PC-9 (cell line): ENCODE measurements at regions not wholly inside any gene's neighbourhood (a gene's known extent, or its start where the extent isn't known, plus 50 kb on each side); places are given as distances from the start of the nearest gene placed in this dataset.

ENCODE experiments used
- BruUV-seq: library from RNA; stranded (reverse); fragments of 400-500 nt; replicated peaks from 2 replicates; lab custom pipeline; 2021; lab: Mats Ljungman, UMichigan
- CTCF ChIA-PET: fragments of 300-600 bp; sonication (Branson Sonifier 250); formaldehyde crosslinking; loops from one replicate; lab custom pipeline; 2022; ENCODE audit warnings: antibody characterized with exemption; lab: Charles Lee
- POLR2A ChIA-PET: fragments of 300-600 bp; sonication (Branson Sonifier 250); formaldehyde crosslinking; loops from one replicate; lab custom pipeline; 2022; ENCODE audit warnings: antibody characterized with exemption; ENCODE audit not compliant: unreplicated experiment; lab: Charles Lee
- DNase-seq, 2 experiments: peaks; one replicate each; pipeline versions ENCODE4 v3.0.0 to v3.0.0-alpha.2; 2015 to 2022; ENCODE audit warnings: mixed read lengths in 1 of 2
- H2AFZ ChIP-seq: fragments of 200-600 bp; sonication (generic); 2 replicates; pipeline ENCODE4 v1.8.1; 2017; ENCODE audit warnings: antibody characterized with exemption
- H3F3A ChIP-seq: fragments of 200-600 bp; sonication (generic); 2 replicates; pipeline ENCODE4 v1.8.1; 2017; ENCODE audit warnings: antibody characterized with exemption, mild to moderate bottlenecking, low read depth; ENCODE audit not compliant: insufficient read depth
- H3K27ac ChIP-seq: fragments of 200-600 bp; sonication (generic); 2 replicates; pipeline ENCODE4 v1.6.1; 2016; ENCODE audit warnings: mixed run types
- H3K27me3 ChIP-seq: fragments of 200-600 bp; sonication (generic); 2 replicates; pipeline ENCODE4 v1.6.1; 2016; ENCODE audit warnings: low read depth, mixed run types; ENCODE audit not compliant: insufficient read depth
- H3K36me3 ChIP-seq: fragments of 200-600 bp; sonication (generic); 2 replicates; pipeline ENCODE4 v1.6.1; 2016; ENCODE audit warnings: low read depth, mixed run types
- H3K4me1 ChIP-seq: fragments of 200-600 bp; sonication (generic); replicated peaks from 2 replicates; pipeline ENCODE4 v1.6.1; 2016; ENCODE audit warnings: mixed run types; ENCODE audit not compliant: insufficient read depth
- H3K4me2 ChIP-seq: fragments of 200-600 bp; sonication (generic); 2 replicates; pipeline ENCODE4 v1.6.1; 2017; ENCODE audit warnings: mixed run types
- H3K4me3 ChIP-seq: fragments of 200-600 bp; sonication (generic); 2 replicates; pipeline ENCODE4 v1.6.1; 2016; ENCODE audit warnings: mixed run types
- H3K79me2 ChIP-seq: fragments of 200-600 bp; sonication (generic); 2 replicates; pipeline ENCODE4 v1.6.1; 2017; ENCODE audit warnings: low read depth, mixed run types
- H3K9me2 ChIP-seq: fragments of 200-600 bp; sonication (generic); 2 replicates; pipeline ENCODE4 v1.8.1; 2017; ENCODE audit warnings: mild to moderate bottlenecking; ENCODE audit not compliant: insufficient read depth
- H3K9me3 ChIP-seq: fragments of 200-600 bp; sonication (generic); 2 replicates; pipeline ENCODE4 v1.8.1; 2016; ENCODE audit warnings: low read depth; ENCODE audit not compliant: insufficient read depth
- H4K20me1 ChIP-seq: fragments of 200-600 bp; sonication (generic); 2 replicates; pipeline ENCODE4 v1.8.1; 2017; ENCODE audit not compliant: insufficient read depth
- EZH2 ChIP-seq: fragments of 200-600 bp; sonication (generic); IDR thresholded peaks from 2 replicates; pipeline ENCODE4 v1.8.0; 2017; ENCODE audit warnings: antibody characterized with exemption, low read depth
- intact Hi-C: fragments of 100-400 bp; cut with micrococcal nuclease; formaldehyde crosslinking; loops from one replicate; pipeline ENCODE4 v1.10.0; 2022; ENCODE audit not compliant: unreplicated experiment
- TF ChIP-seq, protein P1 (sequence below): fragments of 200-600 bp; sonication (generic); conservative IDR thresholded peaks from 2 replicates; pipeline ENCODE4 v1.6.1; 2017; ENCODE audit warnings: mixed run types, antibody characterized with exemption, mild to moderate bottlenecking, moderate library complexity

DNA sequence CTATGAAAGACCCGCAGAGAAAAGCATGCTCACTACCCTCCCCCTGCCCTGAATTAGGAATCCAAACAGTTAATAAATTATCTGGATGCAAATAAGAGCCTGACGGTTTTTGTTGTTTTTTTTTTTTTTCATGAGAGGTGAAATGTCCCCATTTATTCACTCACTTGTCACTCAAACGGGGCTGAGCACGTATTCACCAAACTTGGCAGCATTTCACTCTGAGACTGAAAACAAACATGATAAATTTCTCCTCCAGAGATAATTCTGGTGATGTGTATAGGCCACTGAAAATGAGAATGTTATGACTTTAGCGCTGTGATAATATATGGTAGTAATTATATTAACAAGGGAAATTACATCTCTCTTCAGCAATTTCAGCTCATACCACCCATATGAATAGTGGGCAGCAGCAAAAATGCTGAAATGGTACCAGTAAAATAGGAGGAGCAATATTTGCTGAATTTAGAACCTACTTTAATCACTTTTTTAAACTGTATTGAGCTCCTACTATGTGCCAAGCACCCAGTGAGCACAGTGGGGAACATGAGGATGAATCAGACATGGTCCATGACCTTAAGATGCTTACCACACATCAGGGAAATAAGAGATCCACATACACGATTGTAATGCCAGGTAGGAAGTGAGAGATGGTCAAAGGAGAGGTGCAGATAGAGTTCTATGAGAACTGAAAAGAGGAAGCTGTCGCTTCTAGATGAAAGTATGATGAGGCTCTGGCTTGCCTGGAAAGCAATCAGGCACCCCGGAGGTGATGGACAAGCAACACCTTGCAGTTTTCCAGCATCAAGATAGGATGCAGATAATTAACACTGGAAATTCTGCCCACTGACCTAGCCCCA lies 286.5 kb upstream of the TMPO start:
- Histone ChIP-seq H3K4me3 (no peak overlapping the region), H3K27me3 (no peaks in the 10 kb centered on the region), H3K9me2 (no peaks in the 10 kb centered on the region), H3K79me2 (no peaks in the 10 kb centered on the region), H3K27ac (no peak overlapping the region), H3K4me2 (no peak overlapping the region), H4K20me1 (no peaks in the 10 kb centered on the region), H3K4me1 (no peaks in the 10 kb centered on the region), H3F3A (no peaks in the 10 kb centered on the region), H3K9me3 (no peaks in the 10 kb centered on the region), H2AFZ (no peak overlapping the region), H3K36me3 (no peaks in the 10 kb centered on the region)
- CTCF ChIA-PET: interaction anchor here (0.6 kb wide), 1 partner anchor 338 kb away, joined by 7 read pairs; no protein-coding TSS in a partner anchor
- TF ChIP-seq EZH2: no peak
- TF ChIP-seq, protein P1, sequence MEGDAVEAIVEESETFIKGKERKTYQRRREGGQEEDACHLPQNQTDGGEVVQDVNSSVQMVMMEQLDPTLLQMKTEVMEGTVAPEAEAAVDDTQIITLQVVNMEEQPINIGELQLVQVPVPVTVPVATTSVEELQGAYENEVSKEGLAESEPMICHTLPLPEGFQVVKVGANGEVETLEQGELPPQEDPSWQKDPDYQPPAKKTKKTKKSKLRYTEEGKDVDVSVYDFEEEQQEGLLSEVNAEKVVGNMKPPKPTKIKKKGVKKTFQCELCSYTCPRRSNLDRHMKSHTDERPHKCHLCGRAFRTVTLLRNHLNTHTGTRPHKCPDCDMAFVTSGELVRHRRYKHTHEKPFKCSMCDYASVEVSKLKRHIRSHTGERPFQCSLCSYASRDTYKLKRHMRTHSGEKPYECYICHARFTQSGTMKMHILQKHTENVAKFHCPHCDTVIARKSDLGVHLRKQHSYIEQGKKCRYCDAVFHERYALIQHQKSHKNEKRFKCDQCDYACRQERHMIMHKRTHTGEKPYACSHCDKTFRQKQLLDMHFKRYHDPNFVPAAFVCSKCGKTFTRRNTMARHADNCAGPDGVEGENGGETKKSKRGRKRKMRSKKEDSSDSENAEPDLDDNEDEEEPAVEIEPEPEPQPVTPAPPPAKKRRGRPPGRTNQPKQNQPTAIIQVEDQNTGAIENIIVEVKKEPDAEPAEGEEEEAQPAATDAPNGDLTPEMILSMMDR: no peak
- intact Hi-C loops: no loop called here
- POLR2A ChIA-PET: no interaction called here
- no TSS peak for BruUV-seq
- no peak for DNase-seq

DNA sequence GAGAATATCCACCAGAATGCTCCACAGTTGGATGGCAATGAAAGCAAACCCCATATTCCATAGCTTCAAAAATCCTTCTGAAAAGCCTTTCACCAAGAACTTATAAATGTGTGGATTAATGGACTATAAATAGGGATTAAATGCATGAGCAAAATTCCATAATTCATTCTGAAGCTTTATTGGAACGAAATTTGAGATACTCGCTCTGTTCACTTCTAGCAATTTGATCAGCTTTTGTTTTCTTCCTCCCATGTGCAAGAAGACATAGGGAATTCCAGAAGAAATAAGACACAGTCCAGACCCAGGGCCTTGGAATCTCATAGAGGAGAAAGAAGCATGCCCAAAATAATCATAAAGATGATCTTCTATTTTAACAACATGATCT lies 285.9 kb upstream of the TMPO start:
- no peaks in the 10 kb centered on the region for H3K79me2 ChIP-seq
- ChIA-PET CTCF (interaction anchor here (0.6 kb wide), 1 partner anchor 337 kb away, joined by 7 read pairs; no protein-coding TSS in a partner anchor), POLR2A (no interaction called here)
- BruUV-seq: no TSS peak
- no peak overlapping the region for H3K27ac ChIP-seq
- H3K9me3 ChIP-seq: no peaks in the 10 kb centered on the region
- no peaks in the 10 kb centered on the region for H3K9me2 ChIP-seq
- no peak overlapping the region for H2AFZ ChIP-seq
- DNase-seq: no peak
- H4K20me1 ChIP-seq: no peaks in the 10 kb centered on the region
- H3K27me3 ChIP-seq: no peaks in the 10 kb centered on the region
- no peaks in the 10 kb centered on the region for H3F3A ChIP-seq
- H3K4me3 ChIP-seq: no peak overlapping the region
- TF ChIP-seq, protein P1: no peak
- TF ChIP-seq EZH2: no peak
- intact Hi-C loops: no loop called here
- no peaks in the 10 kb centered on the region for H3K36me3 ChIP-seq
- no peaks in the 10 kb centered on the region for H3K4me1 ChIP-seq
- no peak overlapping the region for H3K4me2 ChIP-seq

DNA sequence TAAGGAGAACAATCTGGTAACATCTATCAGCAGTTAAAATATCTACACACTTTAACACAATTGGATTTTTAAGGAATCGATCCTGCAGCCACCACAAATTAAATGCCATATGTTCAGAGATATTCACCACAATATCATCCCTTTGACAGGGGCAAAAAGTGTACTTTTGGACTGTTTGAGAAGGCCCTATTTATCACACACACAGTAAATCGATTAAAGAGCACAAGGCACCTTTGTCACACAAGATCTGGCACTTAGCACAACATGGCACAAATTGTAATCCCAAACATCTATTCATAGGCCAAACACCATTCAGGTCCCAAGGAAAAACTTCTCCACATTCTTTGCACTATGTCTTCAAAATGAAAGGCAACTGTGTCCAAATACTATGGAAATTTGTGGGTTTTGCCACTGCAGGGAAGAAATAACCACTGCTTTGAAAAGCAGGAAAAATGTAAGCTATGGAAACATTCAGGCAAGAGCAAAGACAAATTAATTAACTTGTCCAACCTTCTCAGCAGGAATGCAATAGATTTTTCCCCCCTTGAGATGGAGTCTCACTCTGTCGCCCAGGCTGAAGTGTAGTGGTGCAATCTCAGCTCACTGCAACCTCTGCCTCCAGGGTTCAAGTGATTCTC lies 282.5 kb upstream of the TMPO start:
- H3K79me2 ChIP-seq: no peaks in the 10 kb centered on the region
- no peaks in the 10 kb centered on the region for H3K9me3 ChIP-seq
- no peak overlapping the region for H3K4me2 ChIP-seq
- no peaks in the 10 kb centered on the region for H3F3A ChIP-seq
- H3K27me3 ChIP-seq: peaks cover 8% of the 10 kb centered on the region; the same call in 1 of the 2 replicates
- intact Hi-C loops: no loop called here
- POLR2A ChIA-PET: no interaction called here
- H2AFZ ChIP-seq: no peak overlapping the region
- no peak overlapping the region for H3K27ac ChIP-seq
- no peaks in the 10 kb centered on the region for H3K36me3 ChIP-seq
- no peak overlapping the region for H3K4me3 ChIP-seq
- H3K4me1 ChIP-seq: no peaks in the 10 kb centered on the region
- no peak for DNase-seq
- H4K20me1 ChIP-seq: no peaks in the 10 kb centered on the region
- no peaks in the 10 kb centered on the region for H3K9me2 ChIP-seq
- BruUV-seq: no TSS peak
- CTCF ChIA-PET: no interaction called here
- TF ChIP-seq EZH2: no peak
- TF ChIP-seq, protein P1: no peak
